ENCODE measurements at regions not wholly inside any gene's neighbourhood (a gene's known extent, or its start where the extent isn't known, plus 50 kb on each side); places are given as distances from the start of the nearest gene placed in this dataset.
A peak's percentile ranks its signal among the peaks of the same experiment; 100 is the strongest.
"Not testable (repeated sequence)": the region's sequence is repeated elsewhere in the genome, so short reads cannot be mapped to it uniquely, and the experiment has no call there.

GRCh38 chr13:67515895-67516294 lies 285.8 kb upstream of the PCDH9 start:
- peak; percentile 99 for ATAC-seq
- TF ChIP-seq, protein P1, sequence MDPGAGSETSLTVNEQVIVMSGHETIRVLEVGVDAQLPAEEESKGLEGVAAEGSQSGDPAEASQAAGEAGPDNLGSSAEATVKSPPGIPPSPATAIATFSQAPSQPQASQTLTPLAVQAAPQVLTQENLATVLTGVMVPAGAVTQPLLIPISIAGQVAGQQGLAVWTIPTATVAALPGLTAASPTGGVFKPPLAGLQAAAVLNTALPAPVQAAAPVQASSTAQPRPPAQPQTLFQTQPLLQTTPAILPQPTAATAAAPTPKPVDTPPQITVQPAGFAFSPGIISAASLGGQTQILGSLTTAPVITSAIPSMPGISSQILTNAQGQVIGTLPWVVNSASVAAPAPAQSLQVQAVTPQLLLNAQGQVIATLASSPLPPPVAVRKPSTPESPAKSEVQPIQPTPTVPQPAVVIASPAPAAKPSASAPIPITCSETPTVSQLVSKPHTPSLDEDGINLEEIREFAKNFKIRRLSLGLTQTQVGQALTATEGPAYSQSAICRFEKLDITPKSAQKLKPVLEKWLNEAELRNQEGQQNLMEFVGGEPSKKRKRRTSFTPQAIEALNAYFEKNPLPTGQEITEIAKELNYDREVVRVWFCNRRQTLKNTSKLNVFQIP (CRISPR knock-in tag; IDR thresholded peaks at IDR 0.05; ENCODE audit: borderline replicate concordance, low read depth): no peak
- TF ChIP-seq OSR1 (CRISPR knock-in tag; IDR thresholded peaks at IDR 0.05) (no peak), ZNF565 (CRISPR knock-in tag; conservative IDR thresholded peaks at IDR 0.05; ENCODE audit: low read depth) (no peak), BACH2 (CRISPR knock-in tag; IDR thresholded peaks at IDR 0.05; ENCODE audit: borderline replicate concordance) (no peak), ZC3H10 (CRISPR knock-in tag; IDR thresholded peaks at IDR 0.05) (no peak), ZFP30 (CRISPR knock-in tag; IDR thresholded peaks at IDR 0.05) (no peak), TSHZ2 (CRISPR knock-in tag; IDR thresholded peaks at IDR 0.05) (no peak), PPARA (CRISPR knock-in tag; IDR thresholded peaks at IDR 0.05; ENCODE audit: borderline replicate concordance) (no peak)
- TF ChIP-seq, protein P2, sequence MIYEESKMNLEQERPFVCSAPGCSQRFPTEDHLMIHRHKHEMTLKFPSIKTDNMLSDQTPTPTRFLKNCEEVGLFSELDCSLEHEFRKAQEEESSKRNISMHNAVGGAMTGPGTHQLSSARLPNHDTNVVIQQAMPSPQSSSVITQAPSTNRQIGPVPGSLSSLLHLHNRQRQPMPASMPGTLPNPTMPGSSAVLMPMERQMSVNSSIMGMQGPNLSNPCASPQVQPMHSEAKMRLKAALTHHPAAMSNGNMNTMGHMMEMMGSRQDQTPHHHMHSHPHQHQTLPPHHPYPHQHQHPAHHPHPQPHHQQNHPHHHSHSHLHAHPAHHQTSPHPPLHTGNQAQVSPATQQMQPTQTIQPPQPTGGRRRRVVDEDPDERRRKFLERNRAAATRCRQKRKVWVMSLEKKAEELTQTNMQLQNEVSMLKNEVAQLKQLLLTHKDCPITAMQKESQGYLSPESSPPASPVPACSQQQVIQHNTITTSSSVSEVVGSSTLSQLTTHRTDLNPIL (CRISPR knock-in tag; IDR thresholded peaks at IDR 0.05; ENCODE audit: low read depth): no peak
- TF ChIP-seq, protein P3, sequence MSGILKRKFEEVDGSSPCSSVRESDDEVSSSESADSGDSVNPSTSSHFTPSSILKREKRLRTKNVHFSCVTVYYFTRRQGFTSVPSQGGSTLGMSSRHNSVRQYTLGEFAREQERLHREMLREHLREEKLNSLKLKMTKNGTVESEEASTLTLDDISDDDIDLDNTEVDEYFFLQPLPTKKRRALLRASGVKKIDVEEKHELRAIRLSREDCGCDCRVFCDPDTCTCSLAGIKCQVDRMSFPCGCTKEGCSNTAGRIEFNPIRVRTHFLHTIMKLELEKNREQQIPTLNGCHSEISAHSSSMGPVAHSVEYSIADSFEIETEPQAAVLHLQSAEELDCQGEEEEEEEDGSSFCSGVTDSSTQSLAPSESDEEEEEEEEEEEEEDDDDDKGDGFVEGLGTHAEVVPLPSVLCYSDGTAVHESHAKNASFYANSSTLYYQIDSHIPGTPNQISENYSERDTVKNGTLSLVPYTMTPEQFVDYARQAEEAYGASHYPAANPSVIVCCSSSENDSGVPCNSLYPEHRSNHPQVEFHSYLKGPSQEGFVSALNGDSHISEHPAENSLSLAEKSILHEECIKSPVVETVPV (CRISPR knock-in tag; IDR thresholded peaks at IDR 0.05): no peak
- TF ChIP-seq, protein P4, sequence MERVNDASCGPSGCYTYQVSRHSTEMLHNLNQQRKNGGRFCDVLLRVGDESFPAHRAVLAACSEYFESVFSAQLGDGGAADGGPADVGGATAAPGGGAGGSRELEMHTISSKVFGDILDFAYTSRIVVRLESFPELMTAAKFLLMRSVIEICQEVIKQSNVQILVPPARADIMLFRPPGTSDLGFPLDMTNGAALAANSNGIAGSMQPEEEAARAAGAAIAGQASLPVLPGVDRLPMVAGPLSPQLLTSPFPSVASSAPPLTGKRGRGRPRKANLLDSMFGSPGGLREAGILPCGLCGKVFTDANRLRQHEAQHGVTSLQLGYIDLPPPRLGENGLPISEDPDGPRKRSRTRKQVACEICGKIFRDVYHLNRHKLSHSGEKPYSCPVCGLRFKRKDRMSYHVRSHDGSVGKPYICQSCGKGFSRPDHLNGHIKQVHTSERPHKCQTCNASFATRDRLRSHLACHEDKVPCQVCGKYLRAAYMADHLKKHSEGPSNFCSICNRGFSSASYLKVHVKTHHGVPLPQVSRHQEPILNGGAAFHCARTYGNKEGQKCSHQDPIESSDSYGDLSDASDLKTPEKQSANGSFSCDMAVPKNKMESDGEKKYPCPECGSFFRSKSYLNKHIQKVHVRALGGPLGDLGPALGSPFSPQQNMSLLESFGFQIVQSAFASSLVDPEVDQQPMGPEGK (CRISPR knock-in tag; IDR thresholded peaks at IDR 0.05; ENCODE audit: borderline replicate concordance): no peak

DNA sequence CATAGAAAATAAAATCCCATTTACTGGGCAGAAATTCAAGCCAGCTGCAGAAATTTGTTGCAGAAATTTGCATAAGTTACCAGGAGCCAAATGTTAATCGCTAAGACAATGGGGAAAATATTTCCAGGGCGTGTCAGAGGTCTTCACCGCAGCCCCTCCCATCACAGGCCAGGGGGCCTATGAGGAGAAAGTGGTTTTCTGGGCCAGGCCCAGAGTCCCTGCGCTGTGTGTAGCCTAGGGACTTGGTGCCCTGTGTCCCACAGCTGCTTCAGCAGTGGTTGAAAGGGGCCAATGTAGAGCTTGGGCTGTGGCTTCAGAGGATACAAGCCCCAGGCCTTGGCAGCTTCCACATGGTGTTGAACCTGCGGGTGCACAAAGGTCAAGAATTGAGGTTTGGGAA lies 278.9 kb upstream of the PCDH9 start:
- ATAC-seq: no peak
- no peak for TF ChIP-seq PPARA (CRISPR knock-in tag; IDR thresholded peaks at IDR 0.05; ENCODE audit: borderline replicate concordance)
- no peak for TF ChIP-seq ZFP30 (CRISPR knock-in tag; IDR thresholded peaks at IDR 0.05)
- TF ChIP-seq TCF4 (CRISPR knock-in tag; IDR thresholded peaks at IDR 0.05; ENCODE audit: borderline replicate concordance): no peak

- ATAC-seq: not testable (repeated sequence)
Observed at GRCh38 chr13:67508275-67508674, 278.1 kb upstream of the PCDH9 start.

GRCh38 chr13:67506407-67506806 lies 276.3 kb upstream of the PCDH9 start:
- ATAC-seq: peak; percentile 22; the same call in 1 of the 3 replicates
- TF ChIP-seq ISL1 (CRISPR knock-in tag; IDR thresholded peaks at IDR 0.05): peak; percentile 90
- TF ChIP-seq TCF4 (CRISPR knock-in tag; IDR thresholded peaks at IDR 0.05; ENCODE audit: borderline replicate concordance): peak; percentile 96
- TF ChIP-seq ZNF8 (CRISPR knock-in tag; IDR thresholded peaks at IDR 0.05): no peak
- no peak for TF ChIP-seq BACH2 (CRISPR knock-in tag; IDR thresholded peaks at IDR 0.05; ENCODE audit: borderline replicate concordance)
- TF ChIP-seq PPARA (CRISPR knock-in tag; IDR thresholded peaks at IDR 0.05; ENCODE audit: borderline replicate concordance): no peak
- TF ChIP-seq, protein P4 (CRISPR knock-in tag; IDR thresholded peaks at IDR 0.05; ENCODE audit: borderline replicate concordance): peak; percentile 56; the same call in 1 of the 2 replicates
- no peak for TF ChIP-seq ARNTL (CRISPR knock-in tag; IDR thresholded peaks at IDR 0.05; ENCODE audit: borderline replicate concordance, low read depth)
- TF ChIP-seq TSHZ2 (CRISPR knock-in tag; IDR thresholded peaks at IDR 0.05): peak; percentile 95
- no peak for TF ChIP-seq CSDC2 (CRISPR knock-in tag; IDR thresholded peaks at IDR 0.05)
- TF ChIP-seq ZNF70 (CRISPR knock-in tag; IDR thresholded peaks at IDR 0.05): no peak
- TF ChIP-seq ZFP3 (CRISPR knock-in tag; IDR thresholded peaks at IDR 0.05): no peak
- peak; percentile 77; the same call in 1 of the 2 replicates for TF ChIP-seq ZC3H10 (CRISPR knock-in tag; IDR thresholded peaks at IDR 0.05)
- TF ChIP-seq, protein P3 (CRISPR knock-in tag; IDR thresholded peaks at IDR 0.05): no peak
- peak; percentile 58; the same call in 1 of the 2 replicates for TF ChIP-seq GLIS3 (CRISPR knock-in tag; IDR thresholded peaks at IDR 0.05)
